ENCODE measurements at regions not wholly inside any gene's neighbourhood (a gene's known extent, or its start where the extent isn't known, plus 50 kb on each side); places are given as distances from the start of the nearest gene placed in this dataset.

DNA sequence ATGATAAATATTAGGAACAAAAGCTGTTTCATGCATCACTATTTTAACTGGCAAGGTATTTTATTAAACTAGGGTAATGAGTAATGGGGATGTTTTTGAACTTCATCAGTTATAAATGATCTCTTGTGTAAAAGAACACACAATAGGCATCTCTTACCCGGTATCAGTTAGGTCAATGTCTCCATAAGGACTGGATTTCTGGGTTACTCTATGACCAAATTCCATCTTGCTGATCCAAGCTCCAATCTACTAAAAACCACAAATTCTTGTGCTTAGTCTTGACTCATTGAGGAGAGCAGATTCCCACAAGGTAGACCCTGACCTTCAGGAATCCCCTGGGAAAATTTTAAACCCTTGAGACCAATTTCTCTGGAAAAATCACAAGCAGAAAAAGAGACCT lies 1167.7 kb downstream of the XPNPEP1 start:
- POLR2A ChIA-PET: no interaction called here
- H3K4me3 ChIP-seq (ENCODE audit: low read depth, low read length): no peak overlapping the region
- TF ChIP-seq CTCF (IDR thresholded peaks at IDR 0.05; ENCODE audit: insufficient read depth, low read length, missing control alignments): no peak
- DNase-seq (ENCODE audit: low read depth, low spot score): no peak
- CTCF ChIA-PET: no interaction called here

GRCh38 chr10:108753326-108753725 lies 1170.0 kb downstream of the XPNPEP1 start:
- no peak for TF ChIP-seq CTCF (IDR thresholded peaks at IDR 0.05; ENCODE audit: insufficient read depth, low read length, missing control alignments)
- no peak for DNase-seq (ENCODE audit: low read depth, low spot score)
- no peak overlapping the region for H3K4me3 ChIP-seq (ENCODE audit: low read depth, low read length)
- ChIA-PET CTCF (no interaction called here), POLR2A (no interaction called here)

GRCh38 chr10:108749042-108749441 lies 1174.3 kb downstream of the XPNPEP1 start:
- DNase-seq (ENCODE audit: low read depth, low spot score): no peak
- H3K4me3 ChIP-seq (ENCODE audit: low read depth, low read length): no peak overlapping the region
- ChIA-PET POLR2A (no interaction called here), CTCF (no interaction called here)
- TF ChIP-seq CTCF (IDR thresholded peaks at IDR 0.05; ENCODE audit: insufficient read depth, low read length, missing control alignments): no peak

- TF ChIP-seq CTCF (IDR thresholded peaks at IDR 0.05; ENCODE audit: insufficient read depth, low read length, missing control alignments): no peak
- no peak for DNase-seq (ENCODE audit: low read depth, low spot score)
- ChIA-PET CTCF (no interaction called here), POLR2A (no interaction called here)
- no peak overlapping the region for H3K4me3 ChIP-seq (ENCODE audit: low read depth, low read length)
These were observed 1187.2 kb downstream of the XPNPEP1 start for GRCh38 chr10:108736111-108736510.

DNA sequence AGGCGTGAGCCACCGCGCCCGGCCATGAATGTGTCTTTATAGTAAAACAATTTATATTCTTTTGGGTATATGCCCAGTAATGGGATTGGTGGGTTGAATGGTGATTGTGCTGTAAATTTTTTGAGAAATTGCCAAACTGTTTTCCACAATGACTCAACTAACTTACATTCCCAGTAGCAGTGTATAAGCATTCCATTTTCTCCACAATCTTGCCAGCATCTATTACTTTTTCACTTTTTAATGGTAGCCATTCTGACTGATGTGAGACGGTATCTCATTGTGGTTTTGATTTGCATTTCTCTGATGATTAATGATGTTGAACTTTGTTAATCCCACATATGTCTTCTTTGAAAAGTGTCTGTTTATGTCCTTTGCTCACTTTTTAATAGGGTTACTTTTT lies 1187.9 kb downstream of the XPNPEP1 start:
- DNase-seq (ENCODE audit: low read depth, low spot score): peak; percentile 29
- H3K4me3 ChIP-seq (ENCODE audit: low read depth, low read length): no peak overlapping the region
- ChIA-PET POLR2A (no interaction called here), CTCF (no interaction called here)
- no peak for TF ChIP-seq CTCF (IDR thresholded peaks at IDR 0.05; ENCODE audit: insufficient read depth, low read length, missing control alignments)

DNA sequence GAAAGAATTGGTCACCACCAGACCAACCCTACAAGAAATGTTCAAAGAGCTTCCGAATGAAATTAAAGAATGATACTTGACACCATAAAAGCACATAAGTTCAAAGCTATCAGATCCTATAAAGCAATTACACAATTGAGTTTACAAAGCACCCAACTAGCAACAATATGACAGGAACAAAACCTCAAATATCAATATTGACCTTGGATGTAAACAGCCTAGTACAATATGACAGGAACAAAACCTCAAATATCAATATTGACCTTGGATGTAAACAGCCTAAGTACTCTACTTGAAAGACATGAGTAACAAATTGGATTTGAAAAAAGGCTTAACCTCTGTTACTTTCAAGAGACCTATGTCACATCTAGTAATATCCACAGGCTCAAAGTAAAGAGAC lies 1201.4 kb downstream of the XPNPEP1 start:
- TF ChIP-seq CTCF (IDR thresholded peaks at IDR 0.05; ENCODE audit: insufficient read depth, low read length, missing control alignments): no peak
- no peak overlapping the region for H3K4me3 ChIP-seq (ENCODE audit: low read depth, low read length)
- DNase-seq (ENCODE audit: low read depth, low spot score): no peak
- ChIA-PET POLR2A (no interaction called here), CTCF (no interaction called here)

Data from AG04449 (cell line).